ENCODE measurements at regions not wholly inside any gene's neighbourhood (a gene's known extent, or its start where the extent isn't known, plus 50 kb on each side); places are given as distances from the start of the nearest gene placed in this dataset.
A peak's percentile ranks its signal among the peaks of the same experiment; 100 is the strongest.

GRCh38 chr13:106623799-106624460 lies 56.0 kb upstream of the ARGLU1 start:
- WGBS (ENCODE audit: insufficient coverage) = 85% methylated on average over 6 of the region's 7 CpGs
- H3K36me3 Mint-ChIP-seq = no peaks in the 10 kb centered on the region

GRCh38 chr13:106621833-106622232 lies 53.9 kb upstream of the ARGLU1 start:
- no peak overlapping the region for H3K27ac Mint-ChIP-seq
- intact Hi-C loops (cut with micrococcal nuclease) = no loop called here
- WGBS (ENCODE audit: insufficient coverage) = no CpG with 5 or more reads among the region's 1 CpG
- H3K9me3 Mint-ChIP-seq = no peaks in the 10 kb centered on the region
- DNase-seq (no peak), ATAC-seq (no peak)
- H3K4me3 Mint-ChIP-seq = no peak overlapping the region
- H3K27me3 ChIP-seq (ENCODE audit: control insufficient read depth, insufficient read depth, low read length) = peaks cover 2% of the 10 kb centered on the region
- no peaks in the 10 kb centered on the region for H3K36me3 Mint-ChIP-seq
- peaks cover 3% of the 10 kb centered on the region for H3K4me1 ChIP-seq (ENCODE audit: control insufficient read depth, insufficient read depth, low read length)
- H3K36me3 ChIP-seq (ENCODE audit: control insufficient read depth, insufficient read depth, low read length) = no peaks in the 10 kb centered on the region
- H3K27me3 Mint-ChIP-seq (ENCODE audit: low read depth in 2 of 2) = peaks cover 13 to 33% of the 10 kb centered on the region in 2 donors
- H3K9me3 ChIP-seq (ENCODE audit: control insufficient read depth, insufficient read depth, low read length) = no peaks in the 10 kb centered on the region
- no peak overlapping the region for H3K4me3 ChIP-seq (ENCODE audit: low read length)
- TF ChIP-seq CTCF (IDR thresholded peaks at IDR 0.05) = no peak
- H3K4me1 Mint-ChIP-seq = peaks cover 6 to 9% of the 10 kb centered on the region in 2 donors
- H3K27ac ChIP-seq (ENCODE audit: low read length) = no peak overlapping the region

More at GRCh38 chr13:106623799-106624460, 56.0 kb upstream of the ARGLU1 start:
- no peak for ATAC-seq
- Mint-ChIP-seq H3K9me3 (no peaks in the 10 kb centered on the region), H3K4me1 (peaks cover 14 to 17% of the 10 kb centered on the region in 2 donors), H3K4me3 (no peak overlapping the region), H3K27me3 (ENCODE audit: low read depth in 2 of 2) (peaks cover 10 to 35% of the 10 kb centered on the region in 2 donors), H3K27ac (no peak overlapping the region)
- Histone ChIP-seq H3K4me1 (ENCODE audit: control insufficient read depth, insufficient read depth, low read length) (peaks cover 3% of the 10 kb centered on the region), H3K36me3 (ENCODE audit: control insufficient read depth, insufficient read depth, low read length) (no peaks in the 10 kb centered on the region), H3K27ac (ENCODE audit: low read length) (no peak overlapping the region), H3K27me3 (ENCODE audit: control insufficient read depth, insufficient read depth, low read length) (peaks cover 2% of the 10 kb centered on the region), H3K4me3 (ENCODE audit: low read length) (no peak overlapping the region), H3K9me3 (ENCODE audit: control insufficient read depth, insufficient read depth, low read length) (no peaks in the 10 kb centered on the region)
- intact Hi-C loops (cut with micrococcal nuclease) = no loop called here
- no peak for TF ChIP-seq CTCF (IDR thresholded peaks at IDR 0.05)
- no peak for DNase-seq

- peaks cover 6 to 9% of the 10 kb centered on the region in 2 donors for H3K4me1 Mint-ChIP-seq
- Histone ChIP-seq H3K4me1 (ENCODE audit: control insufficient read depth, insufficient read depth, low read length) (peaks cover 3% of the 10 kb centered on the region), H3K27ac (ENCODE audit: low read length) (no peak overlapping the region), H3K27me3 (ENCODE audit: control insufficient read depth, insufficient read depth, low read length) (peaks cover 2% of the 10 kb centered on the region), H3K9me3 (ENCODE audit: control insufficient read depth, insufficient read depth, low read length) (no peaks in the 10 kb centered on the region), H3K4me3 (ENCODE audit: low read length) (no peak overlapping the region), H3K36me3 (ENCODE audit: control insufficient read depth, insufficient read depth, low read length) (no peaks in the 10 kb centered on the region)
- DNase-seq = peak in 1 of 2 donors; percentile 62
- 34% methylated on average over 8 of the region's 10 CpGs for WGBS (ENCODE audit: insufficient coverage)
- H3K4me3 Mint-ChIP-seq = no peak overlapping the region
- H3K36me3 Mint-ChIP-seq = no peaks in the 10 kb centered on the region
- TF ChIP-seq CTCF (IDR thresholded peaks at IDR 0.05) = peak; percentile 67
- no peak overlapping the region for H3K27ac Mint-ChIP-seq
- peaks cover 9 to 21% of the 10 kb centered on the region in 2 donors for H3K27me3 Mint-ChIP-seq (ENCODE audit: low read depth in 2 of 2)
- H3K9me3 Mint-ChIP-seq = no peaks in the 10 kb centered on the region
- ATAC-seq = peak; percentile 82 to 91 (median 88)
- intact Hi-C loops (cut with micrococcal nuclease) = no loop called here
Measured at GRCh38 chr13:106619688-106620555, 52.0 kb upstream of the ARGLU1 start.

Measured in natural killer cell (primary cell).